H1 (cell line): ENCODE measurements at regions not wholly inside any gene's neighbourhood (a gene's known extent, or its start where the extent isn't known, plus 50 kb on each side); places are given as distances from the start of the nearest gene placed in this dataset.

Experiments
- CTCF ChIP-seq, 3 experiments: IDR thresholded peaks; 1 replicate in 2 of 3; 2 replicates in 1 of 3; pipeline versions ENCODE4 v1.5.1 to v1.6.1; 2011; ENCODE audit warnings: low read length in 3 of 3, mild to moderate bottlenecking in 3 of 3, inconsistent platforms in 2 of 3, low read depth in 1 of 3, moderate library complexity in 1 of 3; ENCODE audit not compliant: insufficient read depth in 1 of 3; ENCODE audit errors: control extremely low read depth in 1 of 3
- EGR1 ChIP-seq: IDR thresholded peaks from 2 replicates; pipeline ENCODE4 v1.6.1; 2011; ENCODE audit warnings: low read depth, low read length, borderline replicate concordance
- EP300 ChIP-seq, 2 experiments: IDR thresholded peaks; 1 replicate in 1 of 2; 2 replicates in 1 of 2; pipeline ENCODE4 v1.6.1; 2011 to 2012; ENCODE audit warnings: low read depth in 2 of 2, low read length in 2 of 2, mild to moderate bottlenecking in 2 of 2, borderline replicate concordance in 1 of 2, inconsistent platforms in 1 of 2, moderate library complexity in 1 of 2
- KDM1A ChIP-seq: fragments of 200-600, 300-600 bp; sonication (generic); IDR thresholded peaks from 2 replicates; pipeline ENCODE4 v1.7.1; 2016; ENCODE audit warnings: mild to moderate bottlenecking, low read length, borderline replicate concordance

GRCh38 chr3:110755345-110755744, 316.3 kb upstream of the NECTIN3 start:
- TF ChIP-seq CTCF (IDR thresholded peaks at IDR 0.05; ENCODE audit: control extremely low read depth in 1 of 3, insufficient read depth in 1 of 3, low read depth in 1 of 3, low read length in 3 of 3) (no peak), KDM1A (no peak), EP300 (IDR thresholded peaks at IDR 0.05; ENCODE audit: borderline replicate concordance in 1 of 2, low read depth in 2 of 2, low read length in 2 of 2) (no peak), EGR1 (no peak)
